Right ventricle myocardium superior (tissue), 1 donor: ENCODE measurements at regions not wholly inside any gene's neighbourhood (a gene's known extent, or its start where the extent isn't known, plus 50 kb on each side); places are given as distances from the start of the nearest gene placed in this dataset.

Experiments
- ATAC-seq: fragments of 200-7000 bp; cut with Tn5 transposase; one replicate; pipeline ENCODE4 v1.9.1; 2020; ENCODE audit warnings: mild to moderate bottlenecking; ENCODE audit not compliant: poor library complexity
- DNase-seq: peaks from one replicate; pipeline ENCODE4 v3.0.0-alpha.2; 2020
- intact Hi-C: fragments of 100-400 bp; cut with DNase I; formaldehyde crosslinking; loops from one replicate; pipeline ENCODE4 v1.11.2; 2022
- donor health status: DM: no; HTN: yes; CAD: no; lungs with severe emphysema.

- no peak for ATAC-seq
- intact Hi-C loops = no loop called here
- no peak for DNase-seq
These were observed 326.4 kb downstream of the MEI4 start for GRCh38 chr6:77979204-77979603.

GRCh38 chr6:77986380-77987034, 333.7 kb downstream of the MEI4 start:
- ATAC-seq (no peak), DNase-seq (no peak)
- intact Hi-C loops = no loop called here

- intact Hi-C loops = no loop called here
- ATAC-seq (no peak), DNase-seq (no peak)
These were observed 334.2 kb downstream of the MEI4 start for GRCh38 chr6:77987035-77987384.

- DNase-seq = no peak
- intact Hi-C loops = no loop called here
- no peak for ATAC-seq
These were observed 357.3 kb downstream of the MEI4 start for GRCh38 chr6:78010130-78010529.

- DNase-seq = no peak
- ATAC-seq = no peak
- intact Hi-C loops = no loop called here
These were observed 367.7 kb downstream of the MEI4 start for GRCh38 chr6:78020586-78020985.

GRCh38 chr6:78025502-78025901, 372.7 kb downstream of the MEI4 start:
- ATAC-seq = no peak
- DNase-seq = no peak
- intact Hi-C loops = no loop called here

GRCh38 chr6:78031228-78031627, 378.4 kb downstream of the MEI4 start:
- no peak for DNase-seq
- ATAC-seq = no peak
- intact Hi-C loops = no loop called here

GRCh38 chr6:78059171-78059570, 406.3 kb downstream of the MEI4 start:
- intact Hi-C loops = no loop called here
- no peak for ATAC-seq

GRCh38 chr6:78062993-78063392, 410.2 kb downstream of the MEI4 start:
- intact Hi-C loops = no loop called here
- ATAC-seq (no peak), DNase-seq (no peak)

More at GRCh38 chr6:78059171-78059570, 406.3 kb downstream of the MEI4 start:
- DNase-seq = no peak

GRCh38 chr6:78076371-78076770, 423.5 kb downstream of the MEI4 start:
- intact Hi-C loops = no loop called here
- ATAC-seq = no peak
- DNase-seq = no peak

- intact Hi-C loops = no loop called here
- no peak for DNase-seq
- no peak for ATAC-seq
These were observed 436.7 kb downstream of the MEI4 start for GRCh38 chr6:78089531-78089930.

GRCh38 chr6:78093906-78094305, 441.1 kb downstream of the MEI4 start:
- intact Hi-C loops = no loop called here

GRCh38 chr6:78101387-78101786, 448.5 kb downstream of the MEI4 start:
- ATAC-seq (no peak), DNase-seq (no peak)
- intact Hi-C loops = no loop called here

More at GRCh38 chr6:78093906-78094305, 441.1 kb downstream of the MEI4 start:
- DNase-seq (no peak), ATAC-seq (no peak)

GRCh38 chr6:78110641-78111040, 457.8 kb downstream of the MEI4 start:
- ATAC-seq (no peak), DNase-seq (no peak)
- intact Hi-C loops = no loop called here

GRCh38 chr6:78117966-78118365, 465.1 kb downstream of the MEI4 start:
- intact Hi-C loops = no loop called here
- no peak for DNase-seq
- ATAC-seq = no peak

- DNase-seq (no peak), ATAC-seq (no peak)
- intact Hi-C loops = no loop called here
These were observed 478.7 kb downstream of the MEI4 start for GRCh38 chr6:78131521-78131920.

GRCh38 chr6:78132671-78133410, 480.0 kb downstream of the MEI4 start:
- no peak for ATAC-seq
- DNase-seq = no peak
- intact Hi-C loops = no loop called here

- ATAC-seq = no peak
- intact Hi-C loops = no loop called here
- DNase-seq = no peak
These were observed 497.6 kb downstream of the MEI4 start for GRCh38 chr6:78150425-78150824.

GRCh38 chr6:78153976-78154375, 501.1 kb downstream of the MEI4 start:
- DNase-seq (no peak), ATAC-seq (no peak)
- intact Hi-C loops = no loop called here

- DNase-seq = no peak
- no peak for ATAC-seq
- intact Hi-C loops = no loop called here
These were observed 504.8 kb downstream of the MEI4 start for GRCh38 chr6:78157606-78158005.

GRCh38 chr6:78188891-78189290, 536.1 kb downstream of the MEI4 start:
- intact Hi-C loops = no loop called here

More at GRCh38 chr6:78188891-78189290, 536.1 kb downstream of the MEI4 start:
- ATAC-seq = no peak
- DNase-seq = no peak
